ENCODE measurements at regions not wholly inside any gene's neighbourhood (a gene's known extent, or its start where the extent isn't known, plus 50 kb on each side); places are given as distances from the start of the nearest gene placed in this dataset.

GRCh38 chr7:136656516-136656915, 211.9 kb upstream of the CHRM2 start:
- no peak for DNase-seq
- H3K36me3 ChIP-seq (ENCODE audit: control insufficient read depth, insufficient read depth, low read length): no peaks in the 10 kb centered on the region
- Mint-ChIP-seq H3K27me3 (ENCODE audit: insufficient read depth, unreplicated experiment) (no peaks in the 10 kb centered on the region), H3K4me1 (ENCODE audit: low read depth, unreplicated experiment) (no peaks in the 10 kb centered on the region), H3K27ac (ENCODE audit: unreplicated experiment) (no peak overlapping the region), H3K4me3 (ENCODE audit: unreplicated experiment) (no peak overlapping the region), H3K36me3 (ENCODE audit: insufficient read depth, unreplicated experiment) (no peaks in the 10 kb centered on the region), H3K9me3 (ENCODE audit: unreplicated experiment) (no peaks in the 10 kb centered on the region)
- POLR2A ChIA-PET: no interaction called here
- BruUV-seq (replicated peaks): no TSS peak
- no peaks in the 10 kb centered on the region for H3K9me3 ChIP-seq
- CTCF ChIA-PET: no interaction called here
- TF ChIP-seq CTCF (IDR thresholded peaks at IDR 0.05; ENCODE audit: insufficient read depth in 1 of 2, low read depth in 1 of 2, low read length in 1 of 2, severe bottlenecking in 1 of 2, unreplicated experiment in 1 of 2): no peak
- no peaks in the 10 kb centered on the region for H3K27me3 ChIP-seq (replicated peaks; ENCODE audit: control insufficient read depth, insufficient read depth, low read length)
- H3K4me3 ChIP-seq (ENCODE audit: low read depth, low read length): no peak overlapping the region
- intact Hi-C loops (cut with micrococcal nuclease; ENCODE audit: unreplicated experiment): no loop called here
- H3K4me1 ChIP-seq: no peaks in the 10 kb centered on the region

- Mint-ChIP-seq H3K27ac (ENCODE audit: unreplicated experiment) (no peak overlapping the region), H3K27me3 (ENCODE audit: insufficient read depth, unreplicated experiment) (no peaks in the 10 kb centered on the region), H3K4me1 (ENCODE audit: low read depth, unreplicated experiment) (no peaks in the 10 kb centered on the region), H3K4me3 (ENCODE audit: unreplicated experiment) (no peak overlapping the region), H3K36me3 (ENCODE audit: insufficient read depth, unreplicated experiment) (no peaks in the 10 kb centered on the region), H3K9me3 (ENCODE audit: unreplicated experiment) (no peaks in the 10 kb centered on the region)
- H3K4me3 ChIP-seq (ENCODE audit: low read depth, low read length): no peak overlapping the region
- no TSS peak for BruUV-seq (replicated peaks)
- no peaks in the 10 kb centered on the region for H3K9me3 ChIP-seq
- ChIA-PET CTCF (no interaction called here), POLR2A (no interaction called here)
- TF ChIP-seq CTCF (IDR thresholded peaks at IDR 0.05; ENCODE audit: insufficient read depth in 1 of 2, low read depth in 1 of 2, low read length in 1 of 2, severe bottlenecking in 1 of 2, unreplicated experiment in 1 of 2): no peak
- intact Hi-C loops (cut with micrococcal nuclease; ENCODE audit: unreplicated experiment): no loop called here
- H3K27me3 ChIP-seq (replicated peaks; ENCODE audit: control insufficient read depth, insufficient read depth, low read length): no peaks in the 10 kb centered on the region
- H3K4me1 ChIP-seq: no peaks in the 10 kb centered on the region
- no peak for DNase-seq
- no peaks in the 10 kb centered on the region for H3K36me3 ChIP-seq (ENCODE audit: control insufficient read depth, insufficient read depth, low read length)
Observed at GRCh38 chr7:136655414-136655813, 213.0 kb upstream of the CHRM2 start.

DNA sequence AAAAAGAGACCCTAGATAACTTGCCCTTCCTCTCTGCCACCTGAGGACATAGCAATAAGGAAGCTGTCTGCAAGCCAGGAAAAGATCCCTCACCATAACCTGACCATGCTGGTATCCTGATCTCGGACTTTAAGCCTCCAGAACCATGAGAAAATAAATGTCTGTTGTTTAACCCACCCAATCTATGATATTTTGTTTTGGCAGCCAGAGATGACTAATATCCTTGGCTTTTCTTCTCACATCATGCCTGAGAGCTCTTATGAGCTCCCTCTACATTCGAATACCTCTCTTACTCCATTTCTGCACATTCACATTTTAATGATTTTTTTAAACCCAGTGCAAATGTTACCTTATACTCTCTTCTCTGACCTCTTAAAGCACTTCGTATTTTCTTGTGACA, 214.0 kb upstream of the CHRM2 start:
- Histone ChIP-seq H3K4me1 (no peaks in the 10 kb centered on the region), H3K4me3 (ENCODE audit: low read depth, low read length) (no peak overlapping the region), H3K36me3 (ENCODE audit: control insufficient read depth, insufficient read depth, low read length) (no peaks in the 10 kb centered on the region), H3K27me3 (replicated peaks; ENCODE audit: control insufficient read depth, insufficient read depth, low read length) (no peaks in the 10 kb centered on the region), H3K9me3 (no peaks in the 10 kb centered on the region)
- CTCF ChIA-PET: no interaction called here
- intact Hi-C loops (cut with micrococcal nuclease; ENCODE audit: unreplicated experiment): no loop called here
- Mint-ChIP-seq H3K4me1 (ENCODE audit: low read depth, unreplicated experiment) (no peaks in the 10 kb centered on the region), H3K9me3 (ENCODE audit: unreplicated experiment) (no peaks in the 10 kb centered on the region), H3K27me3 (ENCODE audit: insufficient read depth, unreplicated experiment) (no peaks in the 10 kb centered on the region), H3K4me3 (ENCODE audit: unreplicated experiment) (no peak overlapping the region), H3K36me3 (ENCODE audit: insufficient read depth, unreplicated experiment) (no peaks in the 10 kb centered on the region), H3K27ac (ENCODE audit: unreplicated experiment) (no peak overlapping the region)
- no peak for DNase-seq
- no TSS peak for BruUV-seq (replicated peaks)
- TF ChIP-seq CTCF (IDR thresholded peaks at IDR 0.05; ENCODE audit: insufficient read depth in 1 of 2, low read depth in 1 of 2, low read length in 1 of 2, severe bottlenecking in 1 of 2, unreplicated experiment in 1 of 2): no peak
- POLR2A ChIA-PET: no interaction called here
